ENCODE measurements at regions not wholly inside any gene's neighbourhood (a gene's known extent, or its start where the extent isn't known, plus 50 kb on each side); places are given as distances from the start of the nearest gene placed in this dataset.

GRCh38 chr10:131477457-131478121, 166.1 kb upstream of the TCERG1L start:
- WGBS, 3 donors = 55 to 64% (median 60%) methylated on average over 15 of the region's 15 CpGs
- no peaks in the 10 kb centered on the region for H3K36me3 ChIP-seq (ENCODE audit: insufficient read depth in 1 of 2, low read depth in 1 of 2)
- peaks cover 0 to 22% (median 1%) of the 10 kb centered on the region in 3 donors for H3K27me3 ChIP-seq (ENCODE audit: insufficient read depth in 3 of 3, low read length in 2 of 3)
- H3K4me1 ChIP-seq = no peaks in the 10 kb centered on the region
- intact Hi-C loops (cut with DNase I) = no loop called here
- no peak overlapping the region for H3K4me3 ChIP-seq
- no peaks in the 10 kb centered on the region for H3K9me3 ChIP-seq
- DNase-seq (no peak), ATAC-seq (no peak)
- no peak overlapping the region for H3K27ac ChIP-seq
- no peak for TF ChIP-seq CTCF (IDR thresholded peaks at IDR 0.05)

GRCh38 chr10:131478377-131478989, 167.0 kb upstream of the TCERG1L start:
- ATAC-seq = no peak
- H3K27me3 ChIP-seq (ENCODE audit: insufficient read depth in 3 of 3, low read length in 2 of 3) = peaks cover 0 to 17% (median 1%) of the 10 kb centered on the region in 3 donors
- intact Hi-C loops (cut with DNase I) = no loop called here
- H3K27ac ChIP-seq = no peak overlapping the region
- DNase-seq = no peak
- WGBS, 3 donors = 24 to 41% (median 29%) methylated on average over 6 of the region's 6 CpGs
- no peaks in the 10 kb centered on the region for H3K9me3 ChIP-seq
- H3K36me3 ChIP-seq (ENCODE audit: insufficient read depth in 1 of 2, low read depth in 1 of 2) = no peaks in the 10 kb centered on the region
- H3K4me3 ChIP-seq = no peak overlapping the region
- H3K4me1 ChIP-seq = no peaks in the 10 kb centered on the region
- TF ChIP-seq CTCF (IDR thresholded peaks at IDR 0.05) = no peak

GRCh38 chr10:131480066-131480465, 168.5 kb upstream of the TCERG1L start:
- Histone ChIP-seq H3K36me3 (ENCODE audit: insufficient read depth in 1 of 2, low read depth in 1 of 2) (no peaks in the 10 kb centered on the region), H3K27me3 (ENCODE audit: insufficient read depth in 3 of 3, low read length in 2 of 3) (peaks cover 0 to 17% (median 1%) of the 10 kb centered on the region in 3 donors), H3K27ac (no peak overlapping the region), H3K9me3 (no peaks in the 10 kb centered on the region), H3K4me1 (no peaks in the 10 kb centered on the region), H3K4me3 (no peak overlapping the region)
- no peak for TF ChIP-seq CTCF (IDR thresholded peaks at IDR 0.05)
- intact Hi-C loops (cut with DNase I) = no loop called here
- WGBS, 3 donors = 30 to 42% (median 37%) methylated on average over 3 of the region's 3 CpGs
- DNase-seq (no peak), ATAC-seq (no peak)

DNA sequence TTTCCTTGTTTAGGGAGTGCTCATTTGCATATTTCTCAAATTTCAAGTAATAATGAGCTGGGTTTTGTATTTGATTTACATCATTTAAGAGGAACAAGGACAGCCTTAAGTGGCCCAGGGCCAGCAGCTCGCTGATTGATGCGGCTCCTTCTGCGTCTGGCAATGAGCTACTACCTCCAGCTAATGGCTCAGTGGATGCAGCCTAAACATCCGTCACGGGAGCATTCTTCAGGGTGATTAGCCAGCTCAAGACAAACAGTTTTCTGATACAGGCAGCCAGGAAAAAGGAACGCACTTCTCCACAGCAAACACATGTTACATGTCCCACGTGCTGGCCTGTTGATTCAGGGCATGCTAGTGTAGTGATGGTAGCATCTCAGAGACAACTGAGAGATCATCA, 169.3 kb upstream of the TCERG1L start:
- ATAC-seq (no peak), DNase-seq (no peak)
- Histone ChIP-seq H3K9me3 (no peaks in the 10 kb centered on the region), H3K4me3 (no peak overlapping the region), H3K4me1 (no peaks in the 10 kb centered on the region), H3K27me3 (ENCODE audit: insufficient read depth in 3 of 3, low read length in 2 of 3) (peaks cover 0 to 17% (median 1%) of the 10 kb centered on the region in 3 donors), H3K36me3 (ENCODE audit: insufficient read depth in 1 of 2, low read depth in 1 of 2) (no peaks in the 10 kb centered on the region), H3K27ac (no peak overlapping the region)
- no peak for TF ChIP-seq CTCF (IDR thresholded peaks at IDR 0.05)
- WGBS, 3 donors = 17 to 26% (median 18%) methylated on average over 7 of the region's 7 CpGs
- intact Hi-C loops (cut with DNase I) = no loop called here
